Endodermal cell (in vitro differentiated cells): ENCODE measurements at regions not wholly inside any gene's neighbourhood (a gene's known extent, or its start where the extent isn't known, plus 50 kb on each side); places are given as distances from the start of the nearest gene placed in this dataset.

Experiments
- DNase-seq: peaks from one replicate; pipeline ENCODE4 v3.0.0-alpha.2; 2017
- H3K27ac ChIP-seq: 2 replicates; pipeline ENCODE4 v1.5.1; 2013; ENCODE audit warnings: mild to moderate bottlenecking, low read depth, low read length, moderate library complexity
- H3K27me3 ChIP-seq: 2 replicates; pipeline ENCODE4 v1.6.1; 2013; ENCODE audit warnings: mild to moderate bottlenecking, low read length, moderate library complexity; ENCODE audit not compliant: insufficient read depth, control insufficient read depth, poor library complexity, severe bottlenecking
- H3K36me3 ChIP-seq: 2 replicates; pipeline ENCODE4 v1.7.0; 2013; ENCODE audit warnings: mild to moderate bottlenecking, low read length, moderate library complexity; ENCODE audit not compliant: control insufficient read depth, insufficient read depth
- H3K4me1 ChIP-seq: one replicate; pipeline ENCODE4 v1.7.0; 2013; ENCODE audit warnings: low read length; ENCODE audit not compliant: control insufficient read depth, insufficient read depth
- H3K4me3 ChIP-seq: 2 replicates; pipeline ENCODE4 v1.5.1; 2013; ENCODE audit warnings: mild to moderate bottlenecking, low read length, moderate library complexity
- H3K9ac ChIP-seq: 2 replicates; pipeline ENCODE4 v1.6.1; 2013; ENCODE audit warnings: mild to moderate bottlenecking, low read length, moderate library complexity; ENCODE audit not compliant: poor library complexity, severe bottlenecking; ENCODE audit errors: extremely low read depth
- H3K9me3 ChIP-seq: 2 replicates; pipeline ENCODE4 v1.6.1; 2013; ENCODE audit warnings: mild to moderate bottlenecking, low read length, moderate library complexity; ENCODE audit not compliant: control insufficient read depth
- H3K27ac Mint-ChIP-seq: 2 replicates; pipeline ENCODE4 v1.8.0; 2020; ENCODE audit warnings: mixed read lengths
- H3K27me3 Mint-ChIP-seq: 2 replicates; pipeline ENCODE4 v1.8.0; 2021; ENCODE audit warnings: mild to moderate bottlenecking, mixed read lengths; ENCODE audit not compliant: insufficient read depth
- H3K36me3 Mint-ChIP-seq: 2 replicates; pipeline ENCODE4 v1.8.0; 2020; ENCODE audit warnings: low read depth, mixed read lengths
- H3K4me1 Mint-ChIP-seq: 2 replicates; pipeline ENCODE4 v1.8.0; 2020; ENCODE audit warnings: mixed read lengths
- H3K4me3 Mint-ChIP-seq: 2 replicates; pipeline ENCODE4 v1.8.0; 2020; ENCODE audit warnings: mild to moderate bottlenecking, moderate library complexity, mixed read lengths
- H3K9me3 Mint-ChIP-seq: 2 replicates; pipeline ENCODE4 v1.8.0; 2020; ENCODE audit warnings: mild to moderate bottlenecking, mixed read lengths
- CTCF ChIP-seq: fragments of 200-600 bp; sonication (generic); conservative IDR thresholded peaks from 2 replicates; pipeline ENCODE4 v1.5.0; 2021; ENCODE audit warnings: antibody characterized with exemption, mild to moderate bottlenecking
- WGBS, 2 experiments: methylation state at CpG; one replicate each; pipeline versions ENCODE4 v1.1.5 to v1.1.7; 2013; ENCODE audit warnings: missing lambda C conversion rate in 2 of 2, mixed read lengths in 1 of 2; ENCODE audit not compliant: insufficient coverage in 1 of 2, insufficient read length in 1 of 2; 5-methylcytosine and 5-hydroxymethylcytosine counted together

- no peak for TF ChIP-seq CTCF
- Histone ChIP-seq H3K4me3 (no peak overlapping the region), H3K4me1 (no peaks in the 10 kb centered on the region), H3K36me3 (no peaks in the 10 kb centered on the region), H3K9ac (no peak overlapping the region), H3K9me3 (no peaks in the 10 kb centered on the region), H3K27ac (no peak overlapping the region), H3K27me3 (no peaks in the 10 kb centered on the region)
- Mint-ChIP-seq H3K9me3 (peaks cover 17% of the 10 kb centered on the region), H3K36me3 (no peaks in the 10 kb centered on the region), H3K4me3 (no peak overlapping the region), H3K4me1 (no peaks in the 10 kb centered on the region), H3K27me3 (peaks cover 3% of the 10 kb centered on the region), H3K27ac (no peak overlapping the region)
- WGBS, 2 experiments, result 86 to 91% methylated on average over 10 of the region's 10 CpGs
- DNase-seq, result peak; percentile 20
Observed at GRCh38 chr4:8732092-8732491, 139.5 kb downstream of the CPZ start.

GRCh38 chr4:8731364-8731763 lies 138.8 kb downstream of the CPZ start:
- Histone ChIP-seq H3K4me1 (no peaks in the 10 kb centered on the region), H3K36me3 (no peaks in the 10 kb centered on the region), H3K9me3 (no peaks in the 10 kb centered on the region), H3K4me3 (no peak overlapping the region), H3K27ac (no peak overlapping the region), H3K27me3 (no peaks in the 10 kb centered on the region), H3K9ac (no peak overlapping the region)
- peaks cover 17% of the 10 kb centered on the region for H3K9me3 Mint-ChIP-seq
- no peak overlapping the region for H3K4me3 Mint-ChIP-seq
- H3K36me3 Mint-ChIP-seq, result no peaks in the 10 kb centered on the region
- no peaks in the 10 kb centered on the region for H3K4me1 Mint-ChIP-seq
- WGBS, 2 experiments, result 85 to 92% methylated on average over 2 to 6 of the region's 6 CpGs
- H3K27me3 Mint-ChIP-seq, result peaks cover 3% of the 10 kb centered on the region
- peak; percentile 36 for DNase-seq
- no peak overlapping the region for H3K27ac Mint-ChIP-seq
- no peak for TF ChIP-seq CTCF

- Mint-ChIP-seq H3K4me3 (no peak overlapping the region), H3K27ac (no peak overlapping the region), H3K36me3 (no peaks in the 10 kb centered on the region), H3K27me3 (peaks cover 3% of the 10 kb centered on the region), H3K4me1 (no peaks in the 10 kb centered on the region), H3K9me3 (peaks cover 17% of the 10 kb centered on the region)
- no peak overlapping the region for H3K9ac ChIP-seq
- H3K27me3 ChIP-seq, result no peaks in the 10 kb centered on the region
- no peaks in the 10 kb centered on the region for H3K4me1 ChIP-seq
- no peak overlapping the region for H3K4me3 ChIP-seq
- no peaks in the 10 kb centered on the region for H3K9me3 ChIP-seq
- TF ChIP-seq CTCF, result no peak
- H3K36me3 ChIP-seq, result no peaks in the 10 kb centered on the region
- peak; percentile 22 for DNase-seq
- 84% methylated on average over 4 of the region's 6 CpGs; no CpG with 5 or more reads in 1 of the 2 experiments for WGBS, 2 experiments
- no peak overlapping the region for H3K27ac ChIP-seq
Observed at GRCh38 chr4:8730681-8731080, 138.1 kb downstream of the CPZ start.
